ENCODE measurements at regions not wholly inside any gene's neighbourhood (a gene's known extent, or its start where the extent isn't known, plus 50 kb on each side); places are given as distances from the start of the nearest gene placed in this dataset.

GRCh38 chr20:47429409-47429808, 72.3 kb upstream of the NCOA3 start:
- TF ChIP-seq EZH2 (IDR thresholded peaks at IDR 0.05; ENCODE audit: borderline replicate concordance, low read depth, low read length, severe bottlenecking) (no peak), POLR2AphosphoS5 (IDR thresholded peaks at IDR 0.05; ENCODE audit: insufficient read depth, low read depth, low read length) (no peak), GATA2 (IDR thresholded peaks at IDR 0.05; ENCODE audit: insufficient read depth, insufficient read length, low read depth, low read length) (no peak), JUN (IDR thresholded peaks at IDR 0.05; ENCODE audit: borderline replicate concordance, insufficient read depth, insufficient read length, low read depth) (no peak)
- TF ChIP-seq, protein P1, sequence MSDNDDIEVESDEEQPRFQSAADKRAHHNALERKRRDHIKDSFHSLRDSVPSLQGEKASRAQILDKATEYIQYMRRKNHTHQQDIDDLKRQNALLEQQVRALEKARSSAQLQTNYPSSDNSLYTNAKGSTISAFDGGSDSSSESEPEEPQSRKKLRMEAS (IDR thresholded peaks at IDR 0.05; ENCODE audit: insufficient read depth, insufficient read length): no peak
- TF ChIP-seq, protein P2, sequence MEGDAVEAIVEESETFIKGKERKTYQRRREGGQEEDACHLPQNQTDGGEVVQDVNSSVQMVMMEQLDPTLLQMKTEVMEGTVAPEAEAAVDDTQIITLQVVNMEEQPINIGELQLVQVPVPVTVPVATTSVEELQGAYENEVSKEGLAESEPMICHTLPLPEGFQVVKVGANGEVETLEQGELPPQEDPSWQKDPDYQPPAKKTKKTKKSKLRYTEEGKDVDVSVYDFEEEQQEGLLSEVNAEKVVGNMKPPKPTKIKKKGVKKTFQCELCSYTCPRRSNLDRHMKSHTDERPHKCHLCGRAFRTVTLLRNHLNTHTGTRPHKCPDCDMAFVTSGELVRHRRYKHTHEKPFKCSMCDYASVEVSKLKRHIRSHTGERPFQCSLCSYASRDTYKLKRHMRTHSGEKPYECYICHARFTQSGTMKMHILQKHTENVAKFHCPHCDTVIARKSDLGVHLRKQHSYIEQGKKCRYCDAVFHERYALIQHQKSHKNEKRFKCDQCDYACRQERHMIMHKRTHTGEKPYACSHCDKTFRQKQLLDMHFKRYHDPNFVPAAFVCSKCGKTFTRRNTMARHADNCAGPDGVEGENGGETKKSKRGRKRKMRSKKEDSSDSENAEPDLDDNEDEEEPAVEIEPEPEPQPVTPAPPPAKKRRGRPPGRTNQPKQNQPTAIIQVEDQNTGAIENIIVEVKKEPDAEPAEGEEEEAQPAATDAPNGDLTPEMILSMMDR (IDR thresholded peaks at IDR 0.05; ENCODE audit: extremely low read depth in 1 of 2, insufficient read depth in 1 of 2, low read depth in 1 of 2, low read length in 2 of 2): no peak

All from endothelial cell of umbilical vein (primary cell).